GM06990 (cell line): ENCODE measurements at regions not wholly inside any gene's neighbourhood (a gene's known extent, or its start where the extent isn't known, plus 50 kb on each side); places are given as distances from the start of the nearest gene placed in this dataset.
"Not testable (repeated sequence)": the region's sequence is repeated elsewhere in the genome, so short reads cannot be mapped to it uniquely, and the experiment has no call there.

Experiments used
- DNase-seq: peaks from one replicate; pipeline ENCODE4 v3.0.0-alpha.2; 2011; ENCODE audit not compliant: insufficient read length; ENCODE audit errors: extremely low read depth
- H3K27me3 ChIP-seq: replicated peaks from 2 replicates; pipeline ENCODE4 v1.6.0; 2011; ENCODE audit warnings: low read length; ENCODE audit not compliant: control insufficient read depth, insufficient read depth
- H3K36me3 ChIP-seq: 2 replicates; pipeline ENCODE4 v1.5.1; 2011; ENCODE audit warnings: low read length; ENCODE audit not compliant: control insufficient read depth, insufficient read depth
- H3K4me3 ChIP-seq: replicated peaks from 2 replicates; pipeline ENCODE4 v1.5.1; 2011; ENCODE audit warnings: low read depth, mild to moderate bottlenecking, control low read depth, low read length
- CTCF ChIP-seq: IDR thresholded peaks from 2 replicates; pipeline ENCODE4 v1.5.1; 2011; ENCODE audit warnings: low read length, control low read depth, mild to moderate bottlenecking, inconsistent platforms; ENCODE audit not compliant: insufficient read depth, poor library complexity, severe bottlenecking

- DNase-seq = no peak
- no peak for TF ChIP-seq CTCF
- Histone ChIP-seq H3K36me3 (no peaks in the 10 kb centered on the region), H3K27me3 (no peaks in the 10 kb centered on the region), H3K4me3 (no peak overlapping the region)
Observed at GRCh38 chr3:191020730-191021396, 158.4 kb upstream of the GMNC start.

- Histone ChIP-seq H3K27me3 (no peaks in the 10 kb centered on the region), H3K36me3 (no peaks in the 10 kb centered on the region), H3K4me3 (no peak overlapping the region)
- no peak for TF ChIP-seq CTCF
- DNase-seq = no peak
Observed at GRCh38 chr3:191019855-191020254, 157.4 kb upstream of the GMNC start.

- H3K4me3 ChIP-seq, H3K27me3 ChIP-seq, DNase-seq, H3K36me3 ChIP-seq: not testable (repeated sequence)
Observed at GRCh38 chr3:191015960-191016359, 153.5 kb upstream of the GMNC start.

- no peak for DNase-seq
- Histone ChIP-seq H3K4me3 (no peak overlapping the region), H3K36me3 (no peaks in the 10 kb centered on the region), H3K27me3 (no peaks in the 10 kb centered on the region)
- no peak for TF ChIP-seq CTCF
Observed at GRCh38 chr3:191008074-191008473, 145.6 kb upstream of the GMNC start.

- TF ChIP-seq CTCF = no peak
- no peak overlapping the region for H3K4me3 ChIP-seq
- DNase-seq = no peak
- H3K27me3 ChIP-seq = no peaks in the 10 kb centered on the region
- no peaks in the 10 kb centered on the region for H3K36me3 ChIP-seq
Observed at GRCh38 chr3:191005790-191006189, 143.3 kb upstream of the GMNC start.

- Histone ChIP-seq H3K36me3 (no peaks in the 10 kb centered on the region), H3K4me3 (no peak overlapping the region), H3K27me3 (no peaks in the 10 kb centered on the region)
- no peak for TF ChIP-seq CTCF
- DNase-seq = no peak
Observed at GRCh38 chr3:191003742-191004141, 141.2 kb upstream of the GMNC start.
